OCI-LY7 (cell line): ENCODE measurements at regions not wholly inside any gene's neighbourhood (a gene's known extent, or its start where the extent isn't known, plus 50 kb on each side); places are given as distances from the start of the nearest gene placed in this dataset.

Source experiments
- BruUV-seq: library from RNA; stranded (reverse); fragments of 400-500 nt; replicated peaks from 2 replicates; lab custom pipeline; 2021; lab: Mats Ljungman, UMichigan
- CTCF ChIA-PET: fragments of 300-600 bp; sonication (Branson Sonifier 250); formaldehyde crosslinking; loops from one replicate; lab custom pipeline; 2022; ENCODE audit warnings: antibody characterized with exemption; ENCODE audit not compliant: unreplicated experiment; lab: Charles Lee
- POLR2A ChIA-PET: fragments of 300-600 bp; sonication (Branson Sonifier 250); formaldehyde crosslinking; loops from one replicate; lab custom pipeline; 2022; ENCODE audit warnings: antibody characterized with exemption; lab: Charles Lee
- DNase-seq: peaks from one replicate; pipeline ENCODE4 v3.0.0-alpha.2; 2015; ENCODE audit warnings: low spot score
- H2AFZ ChIP-seq: fragments of 200-600 bp; sonication (generic), shearing (Covaris generic); 2 replicates; pipeline ENCODE4 v1.6.1; 2014; ENCODE audit warnings: mild to moderate bottlenecking, antibody characterized with exemption, low read length, moderate library complexity
- H3K27ac ChIP-seq: fragments of 200-600 bp; sonication (generic); 2 replicates; pipeline ENCODE4 v1.5.1; 2014; ENCODE audit warnings: mixed run types, low read depth, mild to moderate bottlenecking, moderate library complexity, low read length, inconsistent platforms; ENCODE audit not compliant: poor library complexity, severe bottlenecking
- H3K36me3 ChIP-seq: fragments of 200-600 bp; sonication (generic); 2 replicates; pipeline ENCODE4 v1.6.1; 2014; ENCODE audit warnings: mild to moderate bottlenecking, antibody characterized with exemption, low read length, moderate library complexity, mixed read lengths; ENCODE audit not compliant: insufficient read depth
- H3K4me1 ChIP-seq: fragments of 200-600 bp; sonication (generic); 2 replicates; pipeline ENCODE4 v1.5.1; 2014; ENCODE audit warnings: mild to moderate bottlenecking, low read length; ENCODE audit not compliant: insufficient read depth, poor library complexity, severe bottlenecking
- H3K4me2 ChIP-seq: fragments of 200-600 bp; sonication (generic); 2 replicates; pipeline ENCODE4 v1.6.1; 2014; ENCODE audit warnings: mild to moderate bottlenecking, low read length
- H3K4me3 ChIP-seq: fragments of 200-600 bp; sonication (generic); 2 replicates; pipeline ENCODE4 v1.5.1; 2014; ENCODE audit warnings: mild to moderate bottlenecking, low read depth, low read length; ENCODE audit not compliant: poor library complexity, severe bottlenecking
- H3K79me2 ChIP-seq: fragments of 200-600 bp; sonication (generic); 2 replicates; pipeline ENCODE4 v1.6.1; 2016; ENCODE audit warnings: low read depth, mild to moderate bottlenecking, low read length, moderate library complexity, mixed read lengths; ENCODE audit not compliant: insufficient read depth
- H3K9me2 ChIP-seq: fragments of 200-600 bp; sonication (generic); 2 replicates; pipeline ENCODE4 v1.6.1; 2016; ENCODE audit warnings: mild to moderate bottlenecking, low read length, mixed read lengths; ENCODE audit not compliant: insufficient read depth
- H3K9me3 ChIP-seq: fragments of 200-600 bp; sonication (generic); 2 replicates; pipeline ENCODE4 v1.6.1; 2014; ENCODE audit warnings: mild to moderate bottlenecking, mixed run types, low read length, mixed read lengths
- H4K20me1 ChIP-seq: fragments of 200-600 bp; sonication (generic); 2 replicates; pipeline ENCODE4 v1.6.1; 2014; ENCODE audit warnings: mild to moderate bottlenecking, antibody characterized with exemption, low read length, moderate library complexity, mixed read lengths; ENCODE audit not compliant: insufficient read depth
- CTCF ChIP-seq: fragments of 200-600 bp; sonication (generic); conservative IDR thresholded peaks from 2 replicates; pipeline ENCODE4 v1.5.1; 2014; ENCODE audit warnings: mild to moderate bottlenecking, antibody characterized with exemption, low read length, moderate library complexity, mixed read lengths
- EZH2phosphoT487 ChIP-seq: fragments of 200-600 bp; sonication (generic); IDR thresholded peaks from 2 replicates; pipeline ENCODE4 v1.6.1; 2018; ENCODE audit warnings: low read depth, borderline replicate concordance, mild to moderate bottlenecking, mixed run types, antibody characterized with exemption, low read length, moderate library complexity, mixed read lengths
- intact Hi-C: fragments of 100-400 bp; cut with micrococcal nuclease; formaldehyde crosslinking; loops from one replicate; pipeline ENCODE4 v1.10.0; 2022; ENCODE audit not compliant: unreplicated experiment

GRCh38 chr11:29943347-29943746 is 73.5 kb downstream of the KCNA4 start:
- no peak overlapping the region for H2AFZ ChIP-seq
- TF ChIP-seq CTCF (no peak), EZH2phosphoT487 (no peak)
- no peak overlapping the region for H3K4me3 ChIP-seq
- no peak for DNase-seq
- H3K4me1 ChIP-seq: no peaks in the 10 kb centered on the region
- no peaks in the 10 kb centered on the region for H4K20me1 ChIP-seq
- intact Hi-C loops: no loop called here
- H3K27ac ChIP-seq: no peak overlapping the region
- H3K4me2 ChIP-seq: no peak overlapping the region
- ChIA-PET POLR2A (interaction anchor here (0.8 kb wide), 1 partner anchor 12 kb away, joined by 4 read pairs; no protein-coding TSS in a partner anchor), CTCF (no interaction called here)
- no peaks in the 10 kb centered on the region for H3K36me3 ChIP-seq
- H3K79me2 ChIP-seq: no peaks in the 10 kb centered on the region
- H3K9me3 ChIP-seq: 0 out of 2 replicates have a peak, but pooled peaks cover 3% of the 10 kb centered on the region
- no TSS peak for BruUV-seq
- no peaks in the 10 kb centered on the region; the same call in 1 of the 2 replicates for H3K9me2 ChIP-seq

- CTCF ChIA-PET: no interaction called here
- H3K36me3 ChIP-seq: no peaks in the 10 kb centered on the region
- H3K9me3 ChIP-seq: no peaks in the 10 kb centered on the region
- no peaks in the 10 kb centered on the region for H3K4me1 ChIP-seq
- DNase-seq: no peak
- H3K9me2 ChIP-seq: no peaks in the 10 kb centered on the region; the same call in 1 of the 2 replicates
- no TSS peak for BruUV-seq
- no peak overlapping the region for H3K27ac ChIP-seq
- POLR2A ChIA-PET: no interaction called here
- no peak overlapping the region for H3K4me2 ChIP-seq
- no peaks in the 10 kb centered on the region for H3K79me2 ChIP-seq
- H3K4me3 ChIP-seq: no peak overlapping the region
- H2AFZ ChIP-seq: no peak overlapping the region
- intact Hi-C loops: no loop called here
- no peaks in the 10 kb centered on the region for H4K20me1 ChIP-seq
- no peak for TF ChIP-seq EZH2phosphoT487
- TF ChIP-seq CTCF: no peak
Observed at GRCh38 chr11:29937526-29937925, 79.3 kb downstream of the KCNA4 start.

GRCh38 chr11:29934115-29934638 is 82.7 kb downstream of the KCNA4 start:
- no peak overlapping the region for H3K4me2 ChIP-seq
- no peaks in the 10 kb centered on the region for H3K79me2 ChIP-seq
- H3K4me3 ChIP-seq: no peak overlapping the region
- CTCF ChIA-PET: no interaction called here
- no peak overlapping the region for H3K27ac ChIP-seq
- no peaks in the 10 kb centered on the region for H3K36me3 ChIP-seq
- no peak overlapping the region for H2AFZ ChIP-seq
- H3K4me1 ChIP-seq: no peaks in the 10 kb centered on the region
- H3K9me2 ChIP-seq: no peaks in the 10 kb centered on the region; the same call in 1 of the 2 replicates
- TF ChIP-seq EZH2phosphoT487 (no peak), CTCF (no peak)
- DNase-seq: no peak
- no TSS peak for BruUV-seq
- no peaks in the 10 kb centered on the region for H3K9me3 ChIP-seq
- intact Hi-C loops: no loop called here
- POLR2A ChIA-PET: no interaction called here
- no peaks in the 10 kb centered on the region for H4K20me1 ChIP-seq
